ENCODE measurements at regions not wholly inside any gene's neighbourhood (a gene's known extent, or its start where the extent isn't known, plus 50 kb on each side); places are given as distances from the start of the nearest gene placed in this dataset.
"Not testable (repeated sequence)": the region's sequence is repeated elsewhere in the genome, so short reads cannot be mapped to it uniquely, and the experiment has no call there.

DNA sequence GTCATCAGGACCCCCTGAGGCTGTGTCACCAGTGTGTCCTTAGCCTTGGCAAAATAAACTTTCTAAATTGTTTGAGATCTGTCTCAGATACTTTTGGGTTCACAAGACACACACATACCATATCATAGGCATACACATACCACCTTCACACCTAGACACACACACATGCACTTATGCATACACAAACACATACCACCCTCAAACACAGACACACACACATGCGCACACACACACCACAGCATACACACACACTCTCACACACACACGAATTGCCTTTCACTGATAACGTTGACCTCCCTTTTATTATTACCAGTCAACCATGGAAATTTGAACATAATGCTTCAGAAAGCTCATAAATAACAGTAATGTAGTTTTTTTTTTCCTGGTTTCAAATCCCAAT, 108.6 kb upstream of the MYLIP start:
- DNase-seq (ENCODE audit: low spot score) = no peak
- Histone ChIP-seq H3K4me3 (no peak overlapping the region), H3K4me1 (replicated peaks) (no peaks in the 10 kb centered on the region), H3K27ac (no peak overlapping the region), H3K9me3 (no peaks in the 10 kb centered on the region), H3K27me3 (replicated peaks; ENCODE audit: insufficient read depth) (no peaks in the 10 kb centered on the region), H3K36me3 (no peaks in the 10 kb centered on the region)
- WGBS = 72% methylated on average over 3 of the region's 3 CpGs
- TF ChIP-seq, protein P1, sequence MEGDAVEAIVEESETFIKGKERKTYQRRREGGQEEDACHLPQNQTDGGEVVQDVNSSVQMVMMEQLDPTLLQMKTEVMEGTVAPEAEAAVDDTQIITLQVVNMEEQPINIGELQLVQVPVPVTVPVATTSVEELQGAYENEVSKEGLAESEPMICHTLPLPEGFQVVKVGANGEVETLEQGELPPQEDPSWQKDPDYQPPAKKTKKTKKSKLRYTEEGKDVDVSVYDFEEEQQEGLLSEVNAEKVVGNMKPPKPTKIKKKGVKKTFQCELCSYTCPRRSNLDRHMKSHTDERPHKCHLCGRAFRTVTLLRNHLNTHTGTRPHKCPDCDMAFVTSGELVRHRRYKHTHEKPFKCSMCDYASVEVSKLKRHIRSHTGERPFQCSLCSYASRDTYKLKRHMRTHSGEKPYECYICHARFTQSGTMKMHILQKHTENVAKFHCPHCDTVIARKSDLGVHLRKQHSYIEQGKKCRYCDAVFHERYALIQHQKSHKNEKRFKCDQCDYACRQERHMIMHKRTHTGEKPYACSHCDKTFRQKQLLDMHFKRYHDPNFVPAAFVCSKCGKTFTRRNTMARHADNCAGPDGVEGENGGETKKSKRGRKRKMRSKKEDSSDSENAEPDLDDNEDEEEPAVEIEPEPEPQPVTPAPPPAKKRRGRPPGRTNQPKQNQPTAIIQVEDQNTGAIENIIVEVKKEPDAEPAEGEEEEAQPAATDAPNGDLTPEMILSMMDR (IDR thresholded peaks at IDR 0.05) = no peak
- TF ChIP-seq POLR2AphosphoS5 (IDR thresholded peaks at IDR 0.05) = no peak
- no peak for TF ChIP-seq POLR2A (IDR thresholded peaks at IDR 0.05)
- intact Hi-C loops (cut with DNase I) = no loop called here

DNA sequence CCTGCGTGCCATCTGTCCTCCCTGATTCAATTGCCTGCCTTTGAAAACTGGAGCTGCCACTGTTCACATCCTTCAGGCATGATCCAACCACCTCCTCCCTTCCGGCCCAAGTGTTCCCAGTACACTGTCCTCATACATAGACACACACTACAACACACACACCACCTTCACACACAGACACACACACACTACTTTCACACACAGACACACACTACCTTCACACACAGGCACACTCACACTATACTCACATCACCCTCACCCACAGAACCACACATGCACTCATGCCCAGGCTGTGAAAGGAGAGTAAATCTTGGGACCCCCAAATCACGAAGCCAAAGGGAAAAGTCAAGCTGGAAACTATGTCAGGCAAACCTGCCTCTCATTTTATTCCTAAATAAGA, 109.4 kb upstream of the MYLIP start:
- no peaks in the 10 kb centered on the region for H3K27me3 ChIP-seq (replicated peaks; ENCODE audit: insufficient read depth)
- no peaks in the 10 kb centered on the region for H3K36me3 ChIP-seq
- no peak overlapping the region for H3K4me3 ChIP-seq
- no peaks in the 10 kb centered on the region for H3K4me1 ChIP-seq (replicated peaks)
- whole genome bisulfite sequencing = 88% methylated on average over 3 of the region's 3 CpGs
- intact Hi-C loops (cut with DNase I) = no loop called here
- TF ChIP-seq, protein P1 (IDR thresholded peaks at IDR 0.05) = no peak
- no peak for TF ChIP-seq POLR2AphosphoS5 (IDR thresholded peaks at IDR 0.05)
- TF ChIP-seq POLR2A (IDR thresholded peaks at IDR 0.05) = no peak
- no peak for DNase-seq (ENCODE audit: low spot score)
- no peak overlapping the region for H3K27ac ChIP-seq
- no peaks in the 10 kb centered on the region for H3K9me3 ChIP-seq

DNA sequence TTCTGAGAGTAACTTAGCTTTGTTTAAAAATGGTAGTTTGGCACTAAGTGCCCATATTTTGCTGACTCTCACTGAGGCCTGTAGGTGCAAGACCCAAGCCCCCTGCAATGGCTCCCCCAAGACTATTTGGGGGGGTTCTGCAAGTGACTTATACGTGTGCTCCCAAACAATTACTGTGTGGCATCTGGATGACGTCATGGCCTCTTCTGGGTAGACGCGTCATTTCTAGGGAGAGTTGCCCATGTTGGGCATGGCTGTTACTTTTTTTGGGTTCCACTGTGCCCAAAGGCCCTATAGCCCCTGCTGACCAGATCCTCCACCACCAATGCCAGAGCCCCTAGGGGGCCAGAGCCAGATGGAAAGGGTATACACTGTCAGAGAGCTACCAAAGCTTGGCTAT, 110.3 kb upstream of the MYLIP start:
- 95% methylated on average over 4 of the region's 4 CpGs for WGBS
- intact Hi-C loops (cut with DNase I) = no loop called here
- H3K9me3 ChIP-seq = no peaks in the 10 kb centered on the region
- H3K36me3 ChIP-seq = no peaks in the 10 kb centered on the region
- DNase-seq (ENCODE audit: low spot score) = no peak
- H3K4me3 ChIP-seq = no peak overlapping the region
- no peak overlapping the region for H3K27ac ChIP-seq
- no peaks in the 10 kb centered on the region for H3K27me3 ChIP-seq (replicated peaks; ENCODE audit: insufficient read depth)
- no peaks in the 10 kb centered on the region for H3K4me1 ChIP-seq (replicated peaks)
- TF ChIP-seq POLR2A (IDR thresholded peaks at IDR 0.05) (no peak), POLR2AphosphoS5 (IDR thresholded peaks at IDR 0.05) (no peak)
- TF ChIP-seq, protein P1 (IDR thresholded peaks at IDR 0.05) = no peak

DNA sequence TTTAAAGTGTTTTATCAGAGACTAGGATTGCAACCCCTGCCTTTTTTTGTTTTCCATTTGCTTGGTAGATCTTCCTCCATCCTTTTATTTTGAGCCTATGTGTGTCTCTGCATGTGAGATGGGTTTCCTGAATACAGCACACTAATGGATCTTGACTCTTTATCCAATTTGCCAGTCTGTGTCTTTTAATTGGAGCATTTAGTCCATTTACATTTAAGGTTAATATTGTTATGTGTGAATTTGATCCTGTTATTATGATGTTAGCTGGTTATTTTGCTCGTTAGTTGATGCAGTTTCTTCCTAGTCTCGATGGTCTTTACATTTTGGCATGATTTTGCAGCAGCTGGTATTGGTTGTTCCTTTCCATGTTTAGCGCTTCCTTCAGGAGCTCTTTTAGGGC, 114.6 kb upstream of the MYLIP start:
- H3K27ac ChIP-seq; H3K4me1 ChIP-seq (replicated peaks); H3K27me3 ChIP-seq (replicated peaks; ENCODE audit: insufficient read depth); H3K36me3 ChIP-seq; intact Hi-C loops (cut with DNase I); DNase-seq (ENCODE audit: low spot score); H3K4me3 ChIP-seq; H3K9me3 ChIP-seq: not testable (repeated sequence)
- 79% methylated on average over 3 of the region's 3 CpGs for WGBS

DNA sequence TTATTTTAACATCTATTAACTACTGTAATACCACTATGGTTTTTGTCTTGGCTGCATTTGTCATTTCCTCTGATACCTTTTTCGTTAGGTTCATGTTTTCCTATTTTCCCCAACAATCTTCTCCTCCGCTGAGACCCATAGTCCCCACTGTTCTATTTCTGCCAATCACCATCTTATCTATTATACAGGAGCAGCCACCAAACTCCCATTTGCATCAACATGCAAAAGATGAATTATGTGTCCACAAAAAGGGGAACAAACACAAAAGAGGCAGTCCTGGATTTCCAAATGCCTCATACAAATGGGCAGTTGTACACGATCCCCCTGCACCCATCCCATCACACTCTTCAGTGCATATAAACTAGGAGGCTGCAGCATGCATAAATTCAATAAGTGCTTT, 121.7 kb upstream of the MYLIP start:
- no peak overlapping the region for H3K27ac ChIP-seq
- no peak overlapping the region for H3K4me3 ChIP-seq
- 66% methylated on average over 3 of the region's 3 CpGs for WGBS
- H3K27me3 ChIP-seq (replicated peaks; ENCODE audit: insufficient read depth) = no peaks in the 10 kb centered on the region
- TF ChIP-seq POLR2A (IDR thresholded peaks at IDR 0.05) (no peak), POLR2AphosphoS5 (IDR thresholded peaks at IDR 0.05) (no peak)
- TF ChIP-seq, protein P1 (IDR thresholded peaks at IDR 0.05) = no peak
- no peak for DNase-seq (ENCODE audit: low spot score)
- intact Hi-C loops (cut with DNase I) = no loop called here
- H3K36me3 ChIP-seq = no peaks in the 10 kb centered on the region
- H3K9me3 ChIP-seq = no peaks in the 10 kb centered on the region
- no peaks in the 10 kb centered on the region for H3K4me1 ChIP-seq (replicated peaks)

Measured in prostate gland (tissue), 2 donors.